Lung (tissue), 11 donors: ENCODE measurements at regions not wholly inside any gene's neighbourhood (a gene's known extent, or its start where the extent isn't known, plus 50 kb on each side); places are given as distances from the start of the nearest gene placed in this dataset.

Source experiments
- ATAC-seq: fragments of 200-7000 bp; cut with Tn5 transposase; one replicate; pipeline ENCODE4 v1.9.1; 2020; ENCODE audit warnings: moderate number of reproducible peaks; ENCODE audit not compliant: insufficient read depth, low FRiP score
- DNase-seq, 3 donors: peaks; one replicate each; pipeline ENCODE4 v3.0.0-alpha.2; 2013 to 2017
- H3K27ac ChIP-seq, 2 donors: one replicate each; pipeline ENCODE4 v1.5.1; 2013; ENCODE audit warnings: mild to moderate bottlenecking in 2 of 2, moderate library complexity in 2 of 2, control low read depth in 1 of 2, inconsistent platforms in 1 of 2, low read depth in 1 of 2, low read length in 1 of 2
- H3K27me3 ChIP-seq, 3 donors: one replicate each; pipeline ENCODE4 v1.5.1; 2013; ENCODE audit warnings: low read length in 2 of 3; ENCODE audit not compliant: control insufficient read depth in 3 of 3, insufficient read depth in 3 of 3
- H3K36me3 ChIP-seq, 4 donors: one replicate each; pipeline ENCODE4 v1.5.1; 2013; ENCODE audit warnings: low read length in 4 of 4, mild to moderate bottlenecking in 1 of 4, moderate library complexity in 1 of 4; ENCODE audit not compliant: control insufficient read depth in 4 of 4, insufficient read depth in 4 of 4
- H3K4me1 ChIP-seq, 5 donors: one replicate each; pipeline ENCODE4 v1.5.1; 2013; ENCODE audit warnings: low read length in 5 of 5, mild to moderate bottlenecking in 2 of 5, moderate library complexity in 1 of 5; ENCODE audit not compliant: control insufficient read depth in 5 of 5, insufficient read depth in 5 of 5
- H3K4me3 ChIP-seq: one replicate; pipeline ENCODE4 v1.5.1; 2013; ENCODE audit warnings: mild to moderate bottlenecking, control low read depth, moderate library complexity
- H3K9ac ChIP-seq, 2 donors: one replicate each; pipeline ENCODE4 v1.5.1; 2013; ENCODE audit warnings: low read length in 2 of 2, control low read depth in 1 of 2; ENCODE audit not compliant: insufficient read depth in 1 of 2
- H3K9me3 ChIP-seq, 4 donors: one replicate each; pipeline ENCODE4 v1.5.1; 2013; ENCODE audit warnings: low read length in 3 of 4, mild to moderate bottlenecking in 1 of 4, moderate library complexity in 1 of 4; ENCODE audit not compliant: control insufficient read depth in 4 of 4, insufficient read depth in 3 of 4
- WGBS, 2 donors: extraction: QIAGEN DNeasy Blood & Tissue Kit; methylation state at CpG; one replicate each; pipeline ENCODE4 v1.1.7; 2013; 5-methylcytosine and 5-hydroxymethylcytosine counted together
- TF ChIP-seq, protein P1 (sequence below): IDR thresholded peaks from 2 replicates; pipeline ENCODE4 v1.5.1; 2012; ENCODE audit warnings: mild to moderate bottlenecking; ENCODE audit errors: control extremely low read depth, extremely low read depth
- donor health status: control.
- donor health status: control.
- donor health status: Bipolar disorder and iron deficiency.
- donor health status: healthy.
- donor health status: DM: yes; HTN: yes; CAD: no.

DNA sequence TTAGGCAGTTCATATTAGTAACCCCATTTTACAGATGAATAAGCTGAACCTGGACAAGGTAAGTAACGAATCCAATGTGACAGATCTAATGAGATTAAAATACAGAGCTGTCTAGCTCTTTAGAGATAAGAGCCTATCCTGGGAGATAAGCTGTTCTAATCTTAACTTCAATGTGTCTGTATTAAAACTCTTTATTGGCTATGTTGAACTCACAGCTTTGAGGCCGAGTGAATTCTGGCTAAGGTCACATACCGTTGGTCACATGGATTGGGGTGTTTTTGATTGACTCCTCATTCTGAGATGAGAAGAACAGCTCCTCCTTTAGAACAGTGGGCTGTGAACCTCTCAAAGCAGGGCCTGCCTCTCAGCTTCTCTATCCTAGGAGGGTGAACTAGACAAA, 113.4 kb upstream of the EEPD1 start:
- H3K27ac ChIP-seq: peak overlapping the region in 1 of 2 donors; percentile 50
- DNase-seq: peak in 2 of 3 donors; percentile 30 to 40
- no peak overlapping the region for H3K9ac ChIP-seq
- 63 to 76% methylated on average over 3 of the region's 3 CpGs for WGBS, 2 donors
- TF ChIP-seq, protein P1, sequence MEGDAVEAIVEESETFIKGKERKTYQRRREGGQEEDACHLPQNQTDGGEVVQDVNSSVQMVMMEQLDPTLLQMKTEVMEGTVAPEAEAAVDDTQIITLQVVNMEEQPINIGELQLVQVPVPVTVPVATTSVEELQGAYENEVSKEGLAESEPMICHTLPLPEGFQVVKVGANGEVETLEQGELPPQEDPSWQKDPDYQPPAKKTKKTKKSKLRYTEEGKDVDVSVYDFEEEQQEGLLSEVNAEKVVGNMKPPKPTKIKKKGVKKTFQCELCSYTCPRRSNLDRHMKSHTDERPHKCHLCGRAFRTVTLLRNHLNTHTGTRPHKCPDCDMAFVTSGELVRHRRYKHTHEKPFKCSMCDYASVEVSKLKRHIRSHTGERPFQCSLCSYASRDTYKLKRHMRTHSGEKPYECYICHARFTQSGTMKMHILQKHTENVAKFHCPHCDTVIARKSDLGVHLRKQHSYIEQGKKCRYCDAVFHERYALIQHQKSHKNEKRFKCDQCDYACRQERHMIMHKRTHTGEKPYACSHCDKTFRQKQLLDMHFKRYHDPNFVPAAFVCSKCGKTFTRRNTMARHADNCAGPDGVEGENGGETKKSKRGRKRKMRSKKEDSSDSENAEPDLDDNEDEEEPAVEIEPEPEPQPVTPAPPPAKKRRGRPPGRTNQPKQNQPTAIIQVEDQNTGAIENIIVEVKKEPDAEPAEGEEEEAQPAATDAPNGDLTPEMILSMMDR: no peak
- H3K4me3 ChIP-seq: no peak overlapping the region
- H3K36me3 ChIP-seq: no peaks in the 10 kb centered on the region
- ATAC-seq: no peak
- no peaks in the 10 kb centered on the region for H3K9me3 ChIP-seq
- peaks cover 3 to 32% (median 12%) of the 10 kb centered on the region in 5 donors for H3K4me1 ChIP-seq
- H3K27me3 ChIP-seq: no peaks in the 10 kb centered on the region

DNA sequence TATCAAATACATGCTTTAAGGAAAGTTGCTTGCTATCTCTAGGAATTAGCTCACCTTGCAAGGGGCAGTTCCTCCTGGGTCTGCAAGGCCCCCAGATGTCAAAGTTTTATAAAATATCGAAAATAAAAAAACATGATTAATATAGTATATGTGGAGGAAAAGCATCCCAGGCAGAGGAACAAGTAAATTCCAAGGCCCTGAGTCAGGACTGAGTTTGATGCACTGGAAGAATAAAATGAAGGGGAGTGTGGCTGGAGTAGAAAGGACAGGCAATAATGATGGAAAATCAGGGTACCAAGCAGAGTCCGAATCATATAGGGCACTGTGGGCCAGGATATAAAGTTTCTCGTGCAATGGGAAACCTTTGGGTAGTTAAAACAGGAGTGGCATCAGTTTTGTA, 112.4 kb upstream of the EEPD1 start:
- TF ChIP-seq, protein P1: no peak

DNA sequence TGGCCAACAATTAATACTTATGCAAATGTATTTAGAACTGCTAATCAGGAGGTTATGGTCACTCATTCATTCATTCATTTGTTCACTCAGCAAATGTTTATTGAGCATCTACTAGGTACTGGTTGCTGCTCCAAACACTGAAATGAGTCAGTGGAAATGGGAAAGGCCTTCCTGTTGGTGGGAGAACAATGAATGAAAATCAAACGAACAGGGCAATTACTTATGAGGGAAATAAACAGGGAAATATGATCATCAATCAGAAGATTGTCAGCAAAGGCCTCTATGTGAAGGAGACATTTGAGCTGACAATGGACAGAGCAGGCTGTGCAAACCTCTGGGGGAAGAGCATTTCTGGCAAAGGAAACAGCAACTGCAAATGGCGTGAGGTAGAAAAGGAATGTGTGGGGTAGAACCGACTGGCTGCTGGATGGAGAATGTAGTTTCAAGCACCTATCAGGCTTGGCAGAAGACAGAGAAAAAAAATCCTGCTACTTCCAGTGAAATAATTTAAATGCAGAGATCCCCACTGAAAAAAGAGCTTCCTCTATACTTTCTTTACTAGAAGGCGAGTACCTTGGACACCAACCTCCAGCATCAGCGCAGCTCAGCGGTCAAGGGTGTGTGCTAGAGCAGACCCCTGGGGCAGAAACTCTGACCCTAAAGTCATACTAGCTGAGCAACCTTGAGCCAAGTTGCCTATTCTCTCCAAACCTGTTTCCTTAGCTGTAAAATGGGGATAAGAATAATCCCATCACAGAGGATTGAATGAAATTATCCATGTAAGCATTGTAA, 108.8 kb upstream of the EEPD1 start:
- ATAC-seq: no peak
- peak overlapping the region in 1 of 2 donors; percentile 80 for H3K27ac ChIP-seq
- 72 to 80% methylated on average over 6 of the region's 6 CpGs for WGBS, 2 donors
- H3K27me3 ChIP-seq: no peaks in the 10 kb centered on the region
- peak in 1 of 3 donors; percentile 58 for DNase-seq
- no peaks in the 10 kb centered on the region for H3K36me3 ChIP-seq
- H3K4me3 ChIP-seq: no peak overlapping the region
- no peak overlapping the region for H3K9ac ChIP-seq
- peaks cover 16 to 48% (median 25%) of the 10 kb centered on the region in 5 donors for H3K4me1 ChIP-seq
- TF ChIP-seq, protein P1: no peak
- no peaks in the 10 kb centered on the region for H3K9me3 ChIP-seq

More for the DNA sequence above, 112.4 kb upstream of the EEPD1 start:
- no peak for ATAC-seq
- no peaks in the 10 kb centered on the region for H3K36me3 ChIP-seq
- H3K4me1 ChIP-seq: peaks cover under 1 to 36% (median 17%) of the 10 kb centered on the region in 5 donors
- peak overlapping the region in 1 of 2 donors; percentile 64 for H3K27ac ChIP-seq
- H3K9me3 ChIP-seq: no peaks in the 10 kb centered on the region
- WGBS, 2 donors: 90 to 97% methylated on average over 3 of the region's 3 CpGs
- H3K9ac ChIP-seq: no peak overlapping the region
- no peak overlapping the region for H3K4me3 ChIP-seq
- DNase-seq: no peak
- no peaks in the 10 kb centered on the region for H3K27me3 ChIP-seq
